ENCODE measurements at regions not wholly inside any gene's neighbourhood (a gene's known extent, or its start where the extent isn't known, plus 50 kb on each side); places are given as distances from the start of the nearest gene placed in this dataset.
"Not testable (repeated sequence)": the region's sequence is repeated elsewhere in the genome, so short reads cannot be mapped to it uniquely, and the experiment has no call there.

- no peaks in the 10 kb centered on the region for H3K9me3 ChIP-seq (ENCODE audit: control insufficient read depth, insufficient read depth, low read length)
- no peaks in the 10 kb centered on the region for H3K27me3 ChIP-seq (ENCODE audit: control insufficient read depth, insufficient read depth, low read length)
- H3K4me1 ChIP-seq (ENCODE audit: control insufficient read depth, insufficient read depth, low read length): no peaks in the 10 kb centered on the region
- no peak overlapping the region for H3K9ac ChIP-seq (ENCODE audit: low read depth, low read length)
- H3K27ac ChIP-seq (ENCODE audit: low read depth, low read length): no peak overlapping the region
- H3K36me3 ChIP-seq (ENCODE audit: control insufficient read depth, insufficient read depth, low read length): no peaks in the 10 kb centered on the region
- H3K4me3 ChIP-seq (ENCODE audit: low read depth, low read length): no peak overlapping the region
These were observed 69.0 kb upstream of the FST start for GRCh38 chr5:53411388-53411787.

- H3K27me3 ChIP-seq (ENCODE audit: control insufficient read depth, insufficient read depth, low read length); H3K36me3 ChIP-seq (ENCODE audit: control insufficient read depth, insufficient read depth, low read length); H3K27ac ChIP-seq (ENCODE audit: low read depth, low read length); H3K9ac ChIP-seq (ENCODE audit: low read depth, low read length); H3K4me1 ChIP-seq (ENCODE audit: control insufficient read depth, insufficient read depth, low read length); H3K9me3 ChIP-seq (ENCODE audit: control insufficient read depth, insufficient read depth, low read length); H3K4me3 ChIP-seq (ENCODE audit: low read depth, low read length): not testable (repeated sequence)
These were observed 67.9 kb upstream of the FST start for GRCh38 chr5:53412499-53412898.

DNA sequence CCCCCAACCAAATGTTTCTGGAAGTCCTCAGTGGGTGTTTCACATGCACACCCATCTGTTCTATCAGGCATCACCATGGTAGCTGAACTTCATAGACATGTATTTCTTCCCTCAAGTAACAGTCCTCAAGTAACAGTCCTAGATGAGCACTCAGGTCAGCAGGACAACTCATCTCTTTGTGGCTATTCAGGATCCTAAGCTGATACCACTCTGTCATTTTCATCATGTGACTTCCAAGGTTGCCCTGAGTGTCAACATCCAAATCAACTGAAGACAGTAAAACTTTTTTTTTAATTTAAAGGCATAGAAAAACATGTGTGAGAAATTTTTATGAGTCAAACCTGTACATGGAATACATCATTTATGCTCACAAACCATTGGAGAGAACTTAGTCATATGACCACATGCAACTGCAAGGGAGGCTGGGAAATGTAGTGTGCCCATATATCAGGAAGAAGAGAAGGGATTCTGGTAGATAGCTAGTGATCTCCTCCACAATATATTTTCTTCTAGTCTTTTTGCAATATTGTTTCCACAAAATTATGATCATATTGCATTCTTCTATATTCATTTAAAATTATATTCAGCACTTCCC lies 64.2 kb upstream of the FST start:
- no peak overlapping the region for H3K27ac ChIP-seq (ENCODE audit: low read depth, low read length)
- no peaks in the 10 kb centered on the region for H3K36me3 ChIP-seq (ENCODE audit: control insufficient read depth, insufficient read depth, low read length)
- H3K4me3 ChIP-seq (ENCODE audit: low read depth, low read length): no peak overlapping the region
- no peaks in the 10 kb centered on the region for H3K27me3 ChIP-seq (ENCODE audit: control insufficient read depth, insufficient read depth, low read length)
- H3K9ac ChIP-seq (ENCODE audit: low read depth, low read length): no peak overlapping the region
- no peaks in the 10 kb centered on the region for H3K9me3 ChIP-seq (ENCODE audit: control insufficient read depth, insufficient read depth, low read length)
- H3K4me1 ChIP-seq (ENCODE audit: control insufficient read depth, insufficient read depth, low read length): peaks cover 17% of the 10 kb centered on the region

DNA sequence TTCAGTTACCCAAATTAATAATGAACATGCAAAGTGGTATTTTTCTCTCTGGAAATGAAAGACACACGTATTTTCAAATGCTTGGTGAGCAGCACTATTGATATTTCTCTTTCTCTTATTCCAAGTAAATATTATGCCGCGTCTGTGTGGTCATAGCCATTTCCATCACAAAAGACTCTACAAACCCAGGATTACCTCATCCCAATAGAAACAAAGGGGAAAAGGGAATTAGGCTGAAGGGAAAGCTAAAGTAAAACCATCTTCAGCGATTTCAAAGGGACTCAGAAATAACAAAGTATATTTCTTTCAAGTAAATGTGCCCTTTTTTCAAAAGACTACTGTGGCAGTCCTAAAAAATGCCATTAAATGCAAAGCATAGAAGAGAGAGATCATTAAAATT lies 62.0 kb upstream of the FST start:
- Histone ChIP-seq H3K27me3 (ENCODE audit: control insufficient read depth, insufficient read depth, low read length) (no peaks in the 10 kb centered on the region), H3K4me3 (ENCODE audit: low read depth, low read length) (peak overlapping the region; percentile 8), H3K4me1 (ENCODE audit: control insufficient read depth, insufficient read depth, low read length) (peaks cover 17% of the 10 kb centered on the region), H3K36me3 (ENCODE audit: control insufficient read depth, insufficient read depth, low read length) (no peaks in the 10 kb centered on the region), H3K9me3 (ENCODE audit: control insufficient read depth, insufficient read depth, low read length) (no peaks in the 10 kb centered on the region), H3K27ac (ENCODE audit: low read depth, low read length) (peak overlapping the region; percentile 85), H3K9ac (ENCODE audit: low read depth, low read length) (peak overlapping the region; percentile 53)

- Histone ChIP-seq H3K4me1 (ENCODE audit: control insufficient read depth, insufficient read depth, low read length) (peaks cover 17% of the 10 kb centered on the region), H3K9me3 (ENCODE audit: control insufficient read depth, insufficient read depth, low read length) (no peaks in the 10 kb centered on the region), H3K27me3 (ENCODE audit: control insufficient read depth, insufficient read depth, low read length) (no peaks in the 10 kb centered on the region), H3K36me3 (ENCODE audit: control insufficient read depth, insufficient read depth, low read length) (no peaks in the 10 kb centered on the region), H3K9ac (ENCODE audit: low read depth, low read length) (peak overlapping the region; percentile 53), H3K27ac (ENCODE audit: low read depth, low read length) (peak overlapping the region; percentile 85), H3K4me3 (ENCODE audit: low read depth, low read length) (peak overlapping the region; percentile 8)
These were observed 61.4 kb upstream of the FST start for GRCh38 chr5:53418826-53419658.

DNA sequence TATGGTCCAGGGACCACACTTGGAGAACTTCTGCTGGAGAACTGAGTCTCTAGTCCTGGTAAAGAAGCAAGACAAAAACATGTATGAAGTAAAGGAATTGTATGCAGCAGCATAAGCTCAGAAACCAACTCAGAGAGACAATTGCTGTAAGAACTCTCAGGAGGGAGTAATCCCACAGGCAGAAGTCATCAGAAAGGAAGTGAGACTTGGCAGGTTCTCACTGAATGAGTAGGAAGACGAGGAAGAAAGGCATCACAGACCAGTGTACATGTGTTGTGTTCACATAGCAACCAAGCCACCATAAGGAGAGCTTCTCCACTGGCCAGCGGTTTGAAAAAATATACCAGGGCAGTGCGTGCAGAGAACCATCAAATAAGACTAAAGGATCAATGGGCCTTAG lies 57.9 kb upstream of the FST start:
- H3K9me3 ChIP-seq (ENCODE audit: control insufficient read depth, insufficient read depth, low read length): no peaks in the 10 kb centered on the region
- H3K27ac ChIP-seq (ENCODE audit: low read depth, low read length): no peak overlapping the region
- peaks cover 27% of the 10 kb centered on the region for H3K4me1 ChIP-seq (ENCODE audit: control insufficient read depth, insufficient read depth, low read length)
- H3K4me3 ChIP-seq (ENCODE audit: low read depth, low read length): no peak overlapping the region
- H3K36me3 ChIP-seq (ENCODE audit: control insufficient read depth, insufficient read depth, low read length): no peaks in the 10 kb centered on the region
- no peak overlapping the region for H3K9ac ChIP-seq (ENCODE audit: low read depth, low read length)
- no peaks in the 10 kb centered on the region for H3K27me3 ChIP-seq (ENCODE audit: control insufficient read depth, insufficient read depth, low read length)

DNA sequence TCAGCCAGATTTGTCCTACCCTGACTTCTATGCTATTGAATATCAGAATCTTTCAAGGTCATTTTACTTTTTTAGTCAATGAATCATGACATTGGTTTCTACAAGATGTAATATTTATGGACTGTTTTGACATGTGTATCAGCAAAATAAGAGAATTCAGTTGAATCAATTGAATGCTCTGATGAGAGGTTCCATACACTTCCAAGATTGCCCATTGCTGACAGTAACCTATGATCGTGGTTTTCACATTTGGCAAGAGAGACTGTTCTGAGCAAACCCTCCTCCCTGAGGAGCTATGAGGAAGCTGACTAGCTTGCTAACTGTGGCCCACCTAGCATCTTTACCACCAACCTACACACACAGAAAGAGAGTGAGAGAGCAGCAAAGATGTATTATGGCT lies 56.7 kb upstream of the FST start:
- H3K36me3 ChIP-seq (ENCODE audit: control insufficient read depth, insufficient read depth, low read length): no peaks in the 10 kb centered on the region
- H3K27me3 ChIP-seq (ENCODE audit: control insufficient read depth, insufficient read depth, low read length): no peaks in the 10 kb centered on the region
- H3K9me3 ChIP-seq (ENCODE audit: control insufficient read depth, insufficient read depth, low read length): no peaks in the 10 kb centered on the region
- no peak overlapping the region for H3K27ac ChIP-seq (ENCODE audit: low read depth, low read length)
- peaks cover 19% of the 10 kb centered on the region for H3K4me1 ChIP-seq (ENCODE audit: control insufficient read depth, insufficient read depth, low read length)
- H3K4me3 ChIP-seq (ENCODE audit: low read depth, low read length): no peak overlapping the region
- no peak overlapping the region for H3K9ac ChIP-seq (ENCODE audit: low read depth, low read length)

- Histone ChIP-seq H3K27ac (ENCODE audit: low read depth, low read length) (no peak overlapping the region), H3K27me3 (ENCODE audit: control insufficient read depth, insufficient read depth, low read length) (no peaks in the 10 kb centered on the region), H3K36me3 (ENCODE audit: control insufficient read depth, insufficient read depth, low read length) (no peaks in the 10 kb centered on the region), H3K9me3 (ENCODE audit: control insufficient read depth, insufficient read depth, low read length) (no peaks in the 10 kb centered on the region), H3K4me1 (ENCODE audit: control insufficient read depth, insufficient read depth, low read length) (peaks cover 9% of the 10 kb centered on the region), H3K9ac (ENCODE audit: low read depth, low read length) (no peak overlapping the region), H3K4me3 (ENCODE audit: low read depth, low read length) (no peak overlapping the region)
These were observed 55.5 kb upstream of the FST start for GRCh38 chr5:53424686-53425615.

DNA sequence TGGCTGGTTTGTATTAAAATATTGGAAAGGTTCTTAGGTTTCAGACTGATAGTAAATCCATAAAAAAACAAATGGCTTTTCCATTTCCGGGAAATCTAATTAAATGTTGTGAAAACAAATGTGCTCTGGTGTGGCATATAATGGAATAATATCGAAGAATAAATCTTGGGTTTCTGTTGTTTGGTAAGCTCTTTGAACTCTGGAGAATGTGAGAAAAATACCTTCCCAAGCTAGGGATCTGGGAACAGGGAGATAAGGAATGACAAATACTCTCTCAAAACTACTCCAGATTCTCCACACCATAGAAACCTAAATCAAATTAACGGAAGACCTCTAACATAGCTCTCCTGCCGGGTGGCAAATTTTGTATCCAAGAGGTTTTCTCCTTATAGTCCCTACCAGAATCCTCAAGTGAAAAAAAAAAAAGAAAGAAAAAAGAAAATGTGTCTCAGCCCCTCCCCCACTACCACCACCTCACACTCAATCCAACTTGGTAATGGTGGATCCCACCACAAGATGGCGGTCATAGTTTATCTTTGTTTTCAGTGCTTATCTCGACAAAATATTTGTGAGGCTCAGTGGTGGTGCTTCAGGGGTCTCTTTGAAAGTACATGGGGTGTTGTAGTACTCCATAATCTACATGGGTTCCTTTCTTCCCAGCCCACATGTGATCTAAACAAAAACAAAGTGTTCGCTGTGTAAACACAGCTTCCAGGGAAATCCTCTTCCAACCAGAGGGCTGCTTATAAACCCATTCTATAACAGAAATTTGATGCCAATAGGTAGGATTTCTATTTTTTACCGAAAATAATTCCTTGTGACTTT lies 54.5 kb upstream of the FST start:
- Histone ChIP-seq H3K4me1 (ENCODE audit: control insufficient read depth, insufficient read depth, low read length) (peaks cover 9% of the 10 kb centered on the region), H3K4me3 (ENCODE audit: low read depth, low read length) (no peak overlapping the region), H3K27ac (ENCODE audit: low read depth, low read length) (peak overlapping the region; percentile 46), H3K27me3 (ENCODE audit: control insufficient read depth, insufficient read depth, low read length) (no peaks in the 10 kb centered on the region), H3K9ac (ENCODE audit: low read depth, low read length) (no peak overlapping the region), H3K9me3 (ENCODE audit: control insufficient read depth, insufficient read depth, low read length) (no peaks in the 10 kb centered on the region), H3K36me3 (ENCODE audit: control insufficient read depth, insufficient read depth, low read length) (no peaks in the 10 kb centered on the region)

GRCh38 chr5:53426512-53426830 lies 54.0 kb upstream of the FST start:
- Histone ChIP-seq H3K27me3 (ENCODE audit: control insufficient read depth, insufficient read depth, low read length) (no peaks in the 10 kb centered on the region), H3K9ac (ENCODE audit: low read depth, low read length) (no peak overlapping the region), H3K4me1 (ENCODE audit: control insufficient read depth, insufficient read depth, low read length) (peaks cover 9% of the 10 kb centered on the region), H3K36me3 (ENCODE audit: control insufficient read depth, insufficient read depth, low read length) (no peaks in the 10 kb centered on the region), H3K9me3 (ENCODE audit: control insufficient read depth, insufficient read depth, low read length) (no peaks in the 10 kb centered on the region), H3K4me3 (ENCODE audit: low read depth, low read length) (no peak overlapping the region), H3K27ac (ENCODE audit: low read depth, low read length) (no peak overlapping the region)
